ENCODE measurements at regions not wholly inside any gene's neighbourhood (a gene's known extent, or its start where the extent isn't known, plus 50 kb on each side); places are given as distances from the start of the nearest gene placed in this dataset.

DNA sequence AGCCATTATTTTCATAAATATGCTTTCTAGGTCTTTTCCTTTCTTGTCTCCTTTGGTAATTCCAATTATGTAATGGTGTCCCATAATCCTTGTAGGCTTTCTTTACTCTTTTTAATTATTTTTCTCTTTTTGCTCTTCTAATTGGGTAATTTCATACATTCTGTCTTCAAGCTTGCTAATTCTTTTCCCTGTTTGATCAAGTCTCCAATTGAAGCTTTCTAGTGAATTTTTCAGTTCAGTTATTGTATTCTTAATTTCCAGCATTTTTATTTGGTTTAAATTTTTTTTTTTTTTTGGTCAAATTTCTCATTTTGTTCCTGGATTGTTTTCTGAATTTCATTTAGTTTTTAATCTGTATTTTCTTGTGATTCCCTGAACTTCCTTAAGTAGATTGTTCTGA is 74.9 kb upstream of the UST start:
- Mint-ChIP-seq H3K9me3 (peaks cover 8% of the 10 kb centered on the region), H3K27me3 (peaks cover 4% of the 10 kb centered on the region), H3K36me3 (ENCODE audit: low read depth) (peaks cover 7% of the 10 kb centered on the region), H3K4me1 (ENCODE audit: low read depth) (no peaks in the 10 kb centered on the region), H3K27ac (no peak overlapping the region), H3K4me3 (no peak overlapping the region)
- ChIA-PET CTCF (no interaction called here), POLR2A (no interaction called here)
- ATAC-seq (ENCODE audit: poor library complexity) (no peak), DNase-seq (no peak)
- Histone ChIP-seq H3K36me3 (ENCODE audit: insufficient read depth, low read length) (no peaks in the 10 kb centered on the region), H3K27ac (ENCODE audit: low read depth in 1 of 2, low read length in 2 of 2) (no peak overlapping the region), H3K27me3 (ENCODE audit: control insufficient read depth in 1 of 2, insufficient read depth in 2 of 2, low read length in 2 of 2) (peaks cover 0 to 4% of the 10 kb centered on the region in 2 experiments), H3K4me3 (ENCODE audit: low read length) (no peak overlapping the region), H3K4me1 (ENCODE audit: insufficient read depth, low read length) (no peaks in the 10 kb centered on the region), H3K9me3 (ENCODE audit: control insufficient read depth in 1 of 2, insufficient read depth in 1 of 2, low read length in 2 of 2) (peaks cover 13 to 45% of the 10 kb centered on the region in 2 experiments)
- TF ChIP-seq, protein P1, sequence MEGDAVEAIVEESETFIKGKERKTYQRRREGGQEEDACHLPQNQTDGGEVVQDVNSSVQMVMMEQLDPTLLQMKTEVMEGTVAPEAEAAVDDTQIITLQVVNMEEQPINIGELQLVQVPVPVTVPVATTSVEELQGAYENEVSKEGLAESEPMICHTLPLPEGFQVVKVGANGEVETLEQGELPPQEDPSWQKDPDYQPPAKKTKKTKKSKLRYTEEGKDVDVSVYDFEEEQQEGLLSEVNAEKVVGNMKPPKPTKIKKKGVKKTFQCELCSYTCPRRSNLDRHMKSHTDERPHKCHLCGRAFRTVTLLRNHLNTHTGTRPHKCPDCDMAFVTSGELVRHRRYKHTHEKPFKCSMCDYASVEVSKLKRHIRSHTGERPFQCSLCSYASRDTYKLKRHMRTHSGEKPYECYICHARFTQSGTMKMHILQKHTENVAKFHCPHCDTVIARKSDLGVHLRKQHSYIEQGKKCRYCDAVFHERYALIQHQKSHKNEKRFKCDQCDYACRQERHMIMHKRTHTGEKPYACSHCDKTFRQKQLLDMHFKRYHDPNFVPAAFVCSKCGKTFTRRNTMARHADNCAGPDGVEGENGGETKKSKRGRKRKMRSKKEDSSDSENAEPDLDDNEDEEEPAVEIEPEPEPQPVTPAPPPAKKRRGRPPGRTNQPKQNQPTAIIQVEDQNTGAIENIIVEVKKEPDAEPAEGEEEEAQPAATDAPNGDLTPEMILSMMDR (IDR thresholded peaks at IDR 0.05), result no peak
- intact Hi-C loops (cut with DNase I, micrococcal nuclease), result no loop called here

DNA sequence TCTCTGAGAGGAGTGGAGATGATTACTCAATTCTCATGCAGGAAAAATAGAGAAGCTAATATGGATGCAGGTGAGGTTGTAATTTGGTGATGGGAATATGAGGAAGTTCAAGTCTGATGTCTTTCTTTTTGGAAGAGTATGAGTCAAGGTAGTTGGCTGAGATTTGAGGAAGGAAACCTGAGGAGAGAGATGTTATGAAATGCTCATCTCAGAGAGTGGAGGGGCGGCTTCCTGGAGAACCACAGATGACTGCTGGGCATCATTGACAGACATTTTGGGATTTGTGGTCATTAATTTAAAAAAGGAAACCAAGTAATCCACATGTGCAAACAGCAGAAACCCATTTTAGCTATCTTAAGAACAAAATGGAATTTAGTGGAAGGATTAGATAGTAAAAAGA is 72.5 kb upstream of the UST start:
- Mint-ChIP-seq H3K27me3 (peaks cover 4% of the 10 kb centered on the region), H3K4me1 (ENCODE audit: low read depth) (no peaks in the 10 kb centered on the region), H3K27ac (no peak overlapping the region), H3K4me3 (no peak overlapping the region), H3K36me3 (ENCODE audit: low read depth) (no peaks in the 10 kb centered on the region), H3K9me3 (peaks cover 7% of the 10 kb centered on the region)
- Histone ChIP-seq H3K27me3 (ENCODE audit: control insufficient read depth in 1 of 2, insufficient read depth in 2 of 2, low read length in 2 of 2) (peaks cover 0 to 7% of the 10 kb centered on the region in 2 experiments), H3K9me3 (ENCODE audit: control insufficient read depth in 1 of 2, insufficient read depth in 1 of 2, low read length in 2 of 2) (peaks cover 13 to 35% of the 10 kb centered on the region in 2 experiments), H3K4me3 (ENCODE audit: low read length) (no peak overlapping the region), H3K27ac (ENCODE audit: low read depth in 1 of 2, low read length in 2 of 2) (no peak overlapping the region), H3K36me3 (ENCODE audit: insufficient read depth, low read length) (no peaks in the 10 kb centered on the region), H3K4me1 (ENCODE audit: insufficient read depth, low read length) (no peaks in the 10 kb centered on the region)
- no peak for ATAC-seq (ENCODE audit: poor library complexity)
- TF ChIP-seq, protein P1 (IDR thresholded peaks at IDR 0.05), result no peak
- DNase-seq, result no peak
- ChIA-PET CTCF (no interaction called here), POLR2A (no interaction called here)
- intact Hi-C loops (cut with DNase I, micrococcal nuclease), result no loop called here

DNA sequence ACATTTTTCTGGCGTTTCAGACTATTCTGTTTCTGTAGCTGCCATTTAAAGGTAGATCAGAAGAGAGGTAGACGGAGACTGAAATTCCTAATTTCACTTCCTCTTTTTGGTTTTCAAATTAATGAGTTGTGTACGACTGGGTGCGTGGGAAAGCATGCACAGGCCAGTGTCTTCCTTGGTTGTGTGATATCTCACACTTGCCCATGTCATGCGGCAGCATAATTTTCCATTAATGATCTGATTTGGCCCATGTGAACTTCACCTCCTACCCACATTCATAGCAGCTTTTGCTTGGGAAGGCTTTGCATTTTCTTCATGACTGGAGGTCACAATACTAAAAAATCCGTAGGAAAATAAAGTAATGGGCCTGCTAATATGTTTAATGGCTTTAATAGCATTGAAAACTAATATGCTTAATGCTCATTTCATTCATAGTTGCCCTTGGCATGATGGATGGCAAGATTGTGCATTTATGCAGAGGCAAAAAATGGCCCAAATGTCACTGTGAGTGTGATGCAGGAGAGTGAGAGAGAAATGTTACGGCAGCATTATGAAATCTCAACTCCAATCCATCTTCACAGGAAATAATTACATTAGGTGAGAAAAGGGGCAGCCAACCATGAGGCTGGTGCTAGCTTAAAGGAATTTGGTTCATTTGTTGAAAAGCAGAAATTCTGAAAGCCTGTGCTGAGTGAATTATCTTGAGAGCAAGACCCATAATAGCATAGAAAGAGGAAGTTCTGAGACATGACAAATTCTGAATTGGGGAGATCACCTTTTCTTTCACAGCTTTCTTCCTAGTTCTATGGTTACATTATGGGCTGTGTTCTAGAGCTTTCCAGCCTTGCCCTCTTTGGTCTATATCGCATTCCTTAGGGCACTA is 69.0 kb upstream of the UST start:
- no peak for ATAC-seq (ENCODE audit: poor library complexity)
- H3K4me3 ChIP-seq (ENCODE audit: low read length), result no peak overlapping the region
- H3K4me1 ChIP-seq (ENCODE audit: insufficient read depth, low read length), result no peaks in the 10 kb centered on the region
- no peak overlapping the region for H3K4me3 Mint-ChIP-seq
- ChIA-PET POLR2A (no interaction called here), CTCF (no interaction called here)
- H3K36me3 Mint-ChIP-seq (ENCODE audit: low read depth), result no peaks in the 10 kb centered on the region
- no peak overlapping the region for H3K27ac Mint-ChIP-seq
- H3K27ac ChIP-seq (ENCODE audit: low read depth in 1 of 2, low read length in 2 of 2), result no peak overlapping the region
- H3K9me3 Mint-ChIP-seq, result peaks cover 5% of the 10 kb centered on the region
- H3K36me3 ChIP-seq (ENCODE audit: insufficient read depth, low read length), result no peaks in the 10 kb centered on the region
- peaks cover 0 to 12% of the 10 kb centered on the region in 2 experiments for H3K9me3 ChIP-seq (ENCODE audit: control insufficient read depth in 1 of 2, insufficient read depth in 1 of 2, low read length in 2 of 2)
- TF ChIP-seq, protein P1 (IDR thresholded peaks at IDR 0.05), result no peak
- no peaks in the 10 kb centered on the region for H3K4me1 Mint-ChIP-seq (ENCODE audit: low read depth)
- peak in 3 of 14 experiments; percentile 7 to 27 (median 22) for DNase-seq
- intact Hi-C loops (cut with DNase I, micrococcal nuclease), result no loop called here
- peaks cover 0 to 3% of the 10 kb centered on the region in 2 experiments for H3K27me3 ChIP-seq (ENCODE audit: control insufficient read depth in 1 of 2, insufficient read depth in 2 of 2, low read length in 2 of 2)
- H3K27me3 Mint-ChIP-seq, result peaks cover 4% of the 10 kb centered on the region

Measured in CD4-positive, alpha-beta T cell (primary cell).